ENCODE measurements at regions not wholly inside any gene's neighbourhood (a gene's known extent, or its start where the extent isn't known, plus 50 kb on each side); places are given as distances from the start of the nearest gene placed in this dataset.

DNA sequence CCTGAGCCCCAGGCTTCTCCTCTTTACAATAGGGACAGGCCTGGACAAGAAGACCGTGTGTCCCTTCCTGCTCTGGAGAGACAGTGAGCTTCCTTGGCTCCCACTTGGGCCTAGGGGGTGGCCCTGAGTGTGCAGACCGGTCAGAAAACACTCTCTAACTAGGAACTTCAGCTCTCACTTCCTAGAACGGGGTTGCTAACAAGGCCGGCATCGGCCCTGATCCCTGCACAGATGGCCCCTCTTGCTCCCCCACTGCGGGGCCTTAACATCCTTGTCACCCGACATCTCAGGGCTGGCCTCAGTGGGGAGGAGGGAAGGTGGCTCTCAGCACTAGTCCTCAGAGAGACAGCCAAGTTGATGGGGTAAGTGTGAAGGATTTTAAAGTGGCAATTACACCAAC, 406.9 kb downstream of the CTTN start:
- Histone ChIP-seq H3K9me3 (ENCODE audit: control insufficient read depth in 4 of 4, insufficient read depth in 3 of 4, low read length in 3 of 4) (peaks cover 0 to 2% (median 0%) of the 10 kb centered on the region in 4 donors), H3K36me3 (ENCODE audit: control insufficient read depth in 4 of 4, insufficient read depth in 4 of 4, low read length in 4 of 4) (peaks cover 0 to 5% (median 0%) of the 10 kb centered on the region in 4 donors), H3K27ac (ENCODE audit: low read depth in 1 of 2, low read length in 1 of 2) (no peak overlapping the region), H3K9ac (ENCODE audit: insufficient read depth in 1 of 2, low read length in 2 of 2) (no peak overlapping the region), H3K27me3 (ENCODE audit: control insufficient read depth in 3 of 3, insufficient read depth in 3 of 3, low read length in 2 of 3) (no peaks in the 10 kb centered on the region), H3K4me1 (ENCODE audit: control insufficient read depth in 5 of 5, insufficient read depth in 5 of 5, low read length in 5 of 5) (peaks cover 0 to 5% (median 0%) of the 10 kb centered on the region in 5 donors), H3K4me3 (no peak overlapping the region)
- WGBS, 2 donors: 89% methylated on average over 7 of the region's 7 CpGs
- DNase-seq (no peak), ATAC-seq (ENCODE audit: insufficient read depth, low FRiP score) (no peak)
- TF ChIP-seq, protein P1, sequence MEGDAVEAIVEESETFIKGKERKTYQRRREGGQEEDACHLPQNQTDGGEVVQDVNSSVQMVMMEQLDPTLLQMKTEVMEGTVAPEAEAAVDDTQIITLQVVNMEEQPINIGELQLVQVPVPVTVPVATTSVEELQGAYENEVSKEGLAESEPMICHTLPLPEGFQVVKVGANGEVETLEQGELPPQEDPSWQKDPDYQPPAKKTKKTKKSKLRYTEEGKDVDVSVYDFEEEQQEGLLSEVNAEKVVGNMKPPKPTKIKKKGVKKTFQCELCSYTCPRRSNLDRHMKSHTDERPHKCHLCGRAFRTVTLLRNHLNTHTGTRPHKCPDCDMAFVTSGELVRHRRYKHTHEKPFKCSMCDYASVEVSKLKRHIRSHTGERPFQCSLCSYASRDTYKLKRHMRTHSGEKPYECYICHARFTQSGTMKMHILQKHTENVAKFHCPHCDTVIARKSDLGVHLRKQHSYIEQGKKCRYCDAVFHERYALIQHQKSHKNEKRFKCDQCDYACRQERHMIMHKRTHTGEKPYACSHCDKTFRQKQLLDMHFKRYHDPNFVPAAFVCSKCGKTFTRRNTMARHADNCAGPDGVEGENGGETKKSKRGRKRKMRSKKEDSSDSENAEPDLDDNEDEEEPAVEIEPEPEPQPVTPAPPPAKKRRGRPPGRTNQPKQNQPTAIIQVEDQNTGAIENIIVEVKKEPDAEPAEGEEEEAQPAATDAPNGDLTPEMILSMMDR (IDR thresholded peaks at IDR 0.05; ENCODE audit: control extremely low read depth, extremely low read depth): no peak

DNA sequence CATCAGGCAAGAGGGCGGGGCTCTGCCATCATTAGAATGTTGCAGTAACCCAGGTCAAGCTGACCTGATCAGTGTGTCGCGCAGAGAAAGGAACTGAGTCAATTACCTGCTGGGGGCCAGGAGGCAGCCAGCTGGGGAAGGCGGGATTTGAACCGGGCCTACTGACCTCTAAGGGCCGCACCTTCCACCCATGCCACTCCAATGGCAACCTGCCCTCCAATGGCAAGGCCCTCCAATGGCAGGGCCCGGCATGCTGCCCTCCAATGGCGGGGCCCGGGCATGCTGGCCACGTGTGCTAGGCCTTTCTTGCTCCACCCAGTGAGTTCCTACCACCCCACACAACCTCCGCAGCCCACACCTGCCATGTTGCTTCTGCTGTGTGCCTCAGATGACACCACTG, 407.6 kb downstream of the CTTN start:
- Histone ChIP-seq H3K27ac (ENCODE audit: low read depth in 1 of 2, low read length in 1 of 2) (no peak overlapping the region), H3K9me3 (ENCODE audit: control insufficient read depth in 4 of 4, insufficient read depth in 3 of 4, low read length in 3 of 4) (peaks cover 0 to 2% (median 0%) of the 10 kb centered on the region in 4 donors), H3K9ac (ENCODE audit: insufficient read depth in 1 of 2, low read length in 2 of 2) (no peak overlapping the region), H3K4me3 (no peak overlapping the region), H3K36me3 (ENCODE audit: control insufficient read depth in 4 of 4, insufficient read depth in 4 of 4, low read length in 4 of 4) (peaks cover 0 to 5% (median 0%) of the 10 kb centered on the region in 4 donors), H3K27me3 (ENCODE audit: control insufficient read depth in 3 of 3, insufficient read depth in 3 of 3, low read length in 2 of 3) (no peaks in the 10 kb centered on the region), H3K4me1 (ENCODE audit: control insufficient read depth in 5 of 5, insufficient read depth in 5 of 5, low read length in 5 of 5) (peaks cover 0 to 5% (median 0%) of the 10 kb centered on the region in 5 donors)
- TF ChIP-seq, protein P1 (IDR thresholded peaks at IDR 0.05; ENCODE audit: control extremely low read depth, extremely low read depth): no peak
- no peak for DNase-seq
- WGBS, 2 donors: 93% methylated on average over 11 of the region's 11 CpGs
- ATAC-seq (ENCODE audit: insufficient read depth, low FRiP score): no peak

DNA sequence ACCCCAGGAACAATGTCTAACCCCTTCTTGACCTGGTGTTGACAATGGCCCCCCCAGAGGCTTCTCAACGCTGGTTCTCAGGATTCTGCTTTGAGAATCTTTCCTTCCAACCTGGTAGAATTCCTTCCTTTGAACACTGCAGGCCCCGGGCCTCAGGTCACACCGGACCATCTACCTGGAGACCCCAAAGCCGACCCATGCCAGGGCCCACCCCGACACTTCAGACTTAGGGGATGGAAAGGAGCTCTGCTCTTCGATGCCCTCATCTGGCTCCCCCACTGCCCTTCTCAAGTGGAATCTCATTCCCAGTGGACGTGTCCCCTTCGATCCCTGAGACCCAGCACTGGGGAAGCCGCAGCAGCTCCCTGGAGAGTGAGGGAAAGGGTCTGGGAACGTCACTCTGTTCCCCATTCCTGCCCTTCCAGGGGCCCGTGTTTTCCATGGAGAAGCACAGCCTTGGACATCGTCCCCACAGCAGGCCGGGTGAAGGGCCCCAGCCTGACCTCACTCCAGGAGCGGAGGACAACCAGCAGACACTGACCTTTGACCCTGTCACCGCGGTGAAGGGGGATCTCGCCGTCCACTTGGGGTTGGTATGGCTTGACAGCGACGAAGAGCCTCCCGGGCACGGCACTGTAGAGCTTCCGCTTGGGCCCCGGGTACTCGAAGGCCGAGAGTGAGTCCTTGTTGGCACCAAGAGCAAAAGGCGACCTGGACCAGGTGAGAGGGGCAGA, 408.3 kb downstream of the CTTN start:
- Histone ChIP-seq H3K4me3 (no peak overlapping the region), H3K9me3 (ENCODE audit: control insufficient read depth in 4 of 4, insufficient read depth in 3 of 4, low read length in 3 of 4) (peaks cover 0 to 2% (median 0%) of the 10 kb centered on the region in 4 donors), H3K27ac (ENCODE audit: low read depth in 1 of 2, low read length in 1 of 2) (no peak overlapping the region), H3K4me1 (ENCODE audit: control insufficient read depth in 5 of 5, insufficient read depth in 5 of 5, low read length in 5 of 5) (peaks cover 0 to 5% (median 0%) of the 10 kb centered on the region in 5 donors), H3K9ac (ENCODE audit: insufficient read depth in 1 of 2, low read length in 2 of 2) (no peak overlapping the region), H3K27me3 (ENCODE audit: control insufficient read depth in 3 of 3, insufficient read depth in 3 of 3, low read length in 2 of 3) (no peaks in the 10 kb centered on the region), H3K36me3 (ENCODE audit: control insufficient read depth in 4 of 4, insufficient read depth in 4 of 4, low read length in 4 of 4) (peaks cover 0 to 5% (median 0%) of the 10 kb centered on the region in 4 donors)
- ATAC-seq (ENCODE audit: insufficient read depth, low FRiP score) (no peak), DNase-seq (no peak)
- TF ChIP-seq, protein P1 (IDR thresholded peaks at IDR 0.05; ENCODE audit: control extremely low read depth, extremely low read depth): no peak
- 91 to 95% methylated on average over 27 of the region's 27 CpGs for WGBS, 2 donors

All from lung (tissue), 11 donors.